ENCODE measurements at regions not wholly inside any gene's neighbourhood (a gene's known extent, or its start where the extent isn't known, plus 50 kb on each side); places are given as distances from the start of the nearest gene placed in this dataset.

- 91% methylated on average over 3 of the region's 3 CpGs for WGBS (ENCODE audit: insufficient coverage)
- Histone ChIP-seq H3K36me3 (ENCODE audit: control insufficient read depth, insufficient read depth, low read length) (no peaks in the 10 kb centered on the region), H3K27ac (ENCODE audit: low read length) (no peak overlapping the region), H3K9me3 (ENCODE audit: control insufficient read depth, insufficient read depth, low read length) (no peaks in the 10 kb centered on the region), H3K4me3 (ENCODE audit: low read length) (no peak overlapping the region), H3K27me3 (ENCODE audit: control insufficient read depth, insufficient read depth, low read length) (peaks cover 5% of the 10 kb centered on the region), H3K4me1 (ENCODE audit: control insufficient read depth, insufficient read depth, low read length) (no peaks in the 10 kb centered on the region)
- no peak overlapping the region for H3K27ac Mint-ChIP-seq
- DNase-seq (no peak), ATAC-seq (no peak)
- no peak for TF ChIP-seq CTCF (IDR thresholded peaks at IDR 0.05)
- no peaks in the 10 kb centered on the region for H3K4me1 Mint-ChIP-seq
- no peak overlapping the region for H3K4me3 Mint-ChIP-seq
- intact Hi-C loops (cut with micrococcal nuclease), result no loop called here
- no peaks in the 10 kb centered on the region for H3K9me3 Mint-ChIP-seq
- H3K27me3 Mint-ChIP-seq (ENCODE audit: low read depth in 2 of 2), result peaks cover 9 to 21% of the 10 kb centered on the region in 2 donors
- H3K36me3 Mint-ChIP-seq, result no peaks in the 10 kb centered on the region
Measured at GRCh38 chr2:136433261-136433660, 315.3 kb upstream of the CXCR4 start.

GRCh38 chr2:136424112-136424511, 306.2 kb upstream of the CXCR4 start:
- Mint-ChIP-seq H3K9me3 (no peaks in the 10 kb centered on the region), H3K27me3 (ENCODE audit: low read depth in 2 of 2) (peaks cover 33 to 65% of the 10 kb centered on the region in 2 donors), H3K27ac (peak overlapping the region in 1 of 2 donors; percentile 19), H3K4me3 (peak overlapping the region; percentile 85), H3K36me3 (no peaks in the 10 kb centered on the region), H3K4me1 (peaks cover 15 to 16% of the 10 kb centered on the region in 2 donors)
- whole genome bisulfite sequencing (ENCODE audit: insufficient coverage), result 16% methylated on average over 7 of the region's 7 CpGs
- no peak for TF ChIP-seq CTCF (IDR thresholded peaks at IDR 0.05)
- Histone ChIP-seq H3K36me3 (ENCODE audit: control insufficient read depth, insufficient read depth, low read length) (no peaks in the 10 kb centered on the region), H3K27ac (ENCODE audit: low read length) (no peak overlapping the region), H3K4me3 (ENCODE audit: low read length) (no peak overlapping the region), H3K27me3 (ENCODE audit: control insufficient read depth, insufficient read depth, low read length) (no peaks in the 10 kb centered on the region), H3K9me3 (ENCODE audit: control insufficient read depth, insufficient read depth, low read length) (no peaks in the 10 kb centered on the region), H3K4me1 (ENCODE audit: control insufficient read depth, insufficient read depth, low read length) (peaks cover 17% of the 10 kb centered on the region)
- peak in 1 of 3 donors; percentile 31 for ATAC-seq
- intact Hi-C loops (cut with micrococcal nuclease), result no loop called here
- peak in 1 of 2 donors; percentile 60 for DNase-seq

GRCh38 chr2:136423516-136423996, 305.6 kb upstream of the CXCR4 start:
- Histone ChIP-seq H3K4me1 (ENCODE audit: control insufficient read depth, insufficient read depth, low read length) (peaks cover 17% of the 10 kb centered on the region), H3K27me3 (ENCODE audit: control insufficient read depth, insufficient read depth, low read length) (no peaks in the 10 kb centered on the region), H3K4me3 (ENCODE audit: low read length) (peak overlapping the region; percentile 29), H3K9me3 (ENCODE audit: control insufficient read depth, insufficient read depth, low read length) (no peaks in the 10 kb centered on the region), H3K27ac (ENCODE audit: low read length) (no peak overlapping the region), H3K36me3 (ENCODE audit: control insufficient read depth, insufficient read depth, low read length) (no peaks in the 10 kb centered on the region)
- under 1% methylated on average over 27 of the region's 27 CpGs for WGBS (ENCODE audit: insufficient coverage)
- Mint-ChIP-seq H3K9me3 (no peaks in the 10 kb centered on the region), H3K27me3 (ENCODE audit: low read depth in 2 of 2) (peaks cover 35 to 64% of the 10 kb centered on the region in 2 donors), H3K4me1 (peaks cover 15 to 16% of the 10 kb centered on the region in 2 donors), H3K27ac (peak overlapping the region in 1 of 2 donors; percentile 19), H3K4me3 (peak overlapping the region; percentile 85), H3K36me3 (no peaks in the 10 kb centered on the region)
- intact Hi-C loops (cut with micrococcal nuclease), result loop anchor here (2.0 kb wide), 1 partner anchor 1415 kb away; no protein-coding TSS in a partner anchor
- peak; percentile 92 to 98 (median 98) for ATAC-seq
- TF ChIP-seq CTCF (IDR thresholded peaks at IDR 0.05), result peak; percentile 82
- peak; percentile 68 to 88 for DNase-seq

- no peaks in the 10 kb centered on the region for H3K36me3 Mint-ChIP-seq
- Histone ChIP-seq H3K4me3 (ENCODE audit: low read length) (no peak overlapping the region), H3K36me3 (ENCODE audit: control insufficient read depth, insufficient read depth, low read length) (no peaks in the 10 kb centered on the region), H3K27me3 (ENCODE audit: control insufficient read depth, insufficient read depth, low read length) (no peaks in the 10 kb centered on the region), H3K27ac (ENCODE audit: low read length) (no peak overlapping the region), H3K4me1 (ENCODE audit: control insufficient read depth, insufficient read depth, low read length) (peaks cover 17% of the 10 kb centered on the region), H3K9me3 (ENCODE audit: control insufficient read depth, insufficient read depth, low read length) (no peaks in the 10 kb centered on the region)
- intact Hi-C loops (cut with micrococcal nuclease), result loop anchor here (2.0 kb wide), 1 partner anchor 1416 kb away; no protein-coding TSS in a partner anchor
- peaks cover 15 to 16% of the 10 kb centered on the region in 2 donors for H3K4me1 Mint-ChIP-seq
- H3K27ac Mint-ChIP-seq, result no peak overlapping the region
- WGBS (ENCODE audit: insufficient coverage), result 68% methylated on average over 2 of the region's 2 CpGs
- DNase-seq, result no peak
- H3K4me3 Mint-ChIP-seq, result peak overlapping the region; percentile 56
- peaks cover 39 to 74% of the 10 kb centered on the region in 2 donors for H3K27me3 Mint-ChIP-seq (ENCODE audit: low read depth in 2 of 2)
- TF ChIP-seq CTCF (IDR thresholded peaks at IDR 0.05), result no peak
- ATAC-seq, result no peak
- no peaks in the 10 kb centered on the region for H3K9me3 Mint-ChIP-seq
Measured at GRCh38 chr2:136422512-136422911, 304.6 kb upstream of the CXCR4 start.
